ENCODE measurements at regions not wholly inside any gene's neighbourhood (a gene's known extent, or its start where the extent isn't known, plus 50 kb on each side); places are given as distances from the start of the nearest gene placed in this dataset.

- no peaks in the 10 kb centered on the region for H3K27me3 ChIP-seq
- no peak for TF ChIP-seq CTCF (IDR thresholded peaks at IDR 0.05; ENCODE audit: low read depth, low read length)
- no peak overlapping the region for H3K27ac ChIP-seq
- peaks cover 21% of the 10 kb centered on the region for H3K4me1 ChIP-seq (ENCODE audit: low read depth)
- H3K9me3 ChIP-seq (ENCODE audit: low read depth): no peaks in the 10 kb centered on the region
- no peaks in the 10 kb centered on the region for H3K36me3 ChIP-seq
- no peak for DNase-seq (ENCODE audit: low read depth in 1 of 2, low spot score in 1 of 2)
- H3K4me3 ChIP-seq: no peak overlapping the region
These were observed 424.1 kb upstream of the PIK3C3 start for GRCh38 chr18:41530970-41531369.

GRCh38 chr18:41529093-41529492 lies 425.9 kb upstream of the PIK3C3 start:
- Histone ChIP-seq H3K9me3 (ENCODE audit: low read depth) (no peaks in the 10 kb centered on the region), H3K27me3 (no peaks in the 10 kb centered on the region), H3K36me3 (no peaks in the 10 kb centered on the region), H3K4me3 (no peak overlapping the region), H3K27ac (no peak overlapping the region), H3K4me1 (ENCODE audit: low read depth) (peaks cover 30% of the 10 kb centered on the region)
- DNase-seq (ENCODE audit: low read depth in 1 of 2, low spot score in 1 of 2): no peak
- TF ChIP-seq CTCF (IDR thresholded peaks at IDR 0.05; ENCODE audit: low read depth, low read length): no peak

GRCh38 chr18:41526054-41526453 lies 429.0 kb upstream of the PIK3C3 start:
- DNase-seq (ENCODE audit: low read depth in 1 of 2, low spot score in 1 of 2): no peak
- Histone ChIP-seq H3K27me3 (no peaks in the 10 kb centered on the region), H3K9me3 (ENCODE audit: low read depth) (no peaks in the 10 kb centered on the region), H3K36me3 (no peaks in the 10 kb centered on the region), H3K4me1 (ENCODE audit: low read depth) (peaks cover 20% of the 10 kb centered on the region), H3K4me3 (no peak overlapping the region), H3K27ac (no peak overlapping the region)
- TF ChIP-seq CTCF (IDR thresholded peaks at IDR 0.05; ENCODE audit: low read depth, low read length): no peak

- H3K9me3 ChIP-seq (ENCODE audit: low read depth): no peaks in the 10 kb centered on the region
- no peaks in the 10 kb centered on the region for H3K27me3 ChIP-seq
- H3K4me1 ChIP-seq (ENCODE audit: low read depth): peaks cover 24% of the 10 kb centered on the region
- no peak overlapping the region for H3K4me3 ChIP-seq
- H3K27ac ChIP-seq: no peak overlapping the region
- no peak for TF ChIP-seq CTCF (IDR thresholded peaks at IDR 0.05; ENCODE audit: low read depth, low read length)
- DNase-seq (ENCODE audit: low read depth in 1 of 2, low spot score in 1 of 2): peak in 1 of 2 donors; percentile 18
- H3K36me3 ChIP-seq: no peaks in the 10 kb centered on the region
These were observed 430.2 kb upstream of the PIK3C3 start for GRCh38 chr18:41524674-41525470.

GRCh38 chr18:41517142-41517541 lies 437.9 kb upstream of the PIK3C3 start:
- no peak overlapping the region for H3K27ac ChIP-seq
- no peaks in the 10 kb centered on the region for H3K9me3 ChIP-seq (ENCODE audit: low read depth)
- no peaks in the 10 kb centered on the region for H3K27me3 ChIP-seq
- TF ChIP-seq CTCF (IDR thresholded peaks at IDR 0.05; ENCODE audit: low read depth, low read length): no peak
- peaks cover 9% of the 10 kb centered on the region for H3K4me1 ChIP-seq (ENCODE audit: low read depth)
- no peak for DNase-seq (ENCODE audit: low read depth in 1 of 2, low spot score in 1 of 2)
- no peak overlapping the region for H3K4me3 ChIP-seq
- H3K36me3 ChIP-seq: no peaks in the 10 kb centered on the region

Data from cardiac muscle cell (in vitro differentiated cells and primary cell).